Sigmoid colon (tissue), 4 donors: ENCODE measurements at regions not wholly inside any gene's neighbourhood (a gene's known extent, or its start where the extent isn't known, plus 50 kb on each side); places are given as distances from the start of the nearest gene placed in this dataset.

Experiments
- CTCF ChIP-seq, 4 experiments: fragments of 450-650 bp in 3 of 4; fragments of 200-600 bp in 1 of 4; IDR thresholded peaks; one replicate each; pipeline ENCODE4 v1.5.1; 2016 to 2019; ENCODE audit warnings: antibody characterized with exemption in 4 of 4, mild to moderate bottlenecking in 3 of 4, moderate library complexity in 2 of 4
- POLR2A ChIP-seq, 2 donors: fragments of 450-650 bp; IDR thresholded peaks; one replicate each; pipeline ENCODE4 v1.6.1; 2016; ENCODE audit warnings: antibody characterized with exemption in 2 of 2, mild to moderate bottlenecking in 2 of 2, moderate library complexity in 2 of 2
- POLR2AphosphoS5 ChIP-seq, 4 donors: sonication (generic); formaldehyde crosslinking; IDR thresholded peaks; one replicate each; pipeline ENCODE4 v1.6.1; 2017; ENCODE audit warnings: antibody characterized with exemption in 4 of 4

GRCh38 chr3:41120460-41120859, 78.8 kb upstream of the CTNNB1 start:
- TF ChIP-seq CTCF (IDR thresholded peaks at IDR 0.05) (no peak), POLR2A (IDR thresholded peaks at IDR 0.05) (no peak), POLR2AphosphoS5 (IDR thresholded peaks at IDR 0.05) (no peak)
